Spleen (tissue), 11 donors: ENCODE measurements at regions not wholly inside any gene's neighbourhood (a gene's known extent, or its start where the extent isn't known, plus 50 kb on each side); places are given as distances from the start of the nearest gene placed in this dataset.

Experiments used
- DNase-seq: peaks from one replicate; pipeline ENCODE4 v3.0.0-alpha.2; 2020
- H3K27ac ChIP-seq, 8 donors: fragments of 200-600 bp; sonication (generic) in 7 of 8; 1 replicate in 4 of 8; 2 replicates in 4 of 8; pipeline versions ENCODE4 v1.5.0 to v1.8.0; 2016 to 2021; ENCODE audit warnings: inconsistent platforms in 4 of 8, mild to moderate bottlenecking in 4 of 8, moderate library complexity in 1 of 8
- H3K27me3 ChIP-seq, 7 donors: fragments of 200-600 bp; sonication (generic) in 6 of 7; replicated peaks in 1 of 7; 1 replicate in 4 of 7; 2 replicates in 3 of 7; pipeline versions ENCODE4 v1.5.0 to v1.8.0; 2016 to 2021; ENCODE audit warnings: inconsistent platforms in 3 of 7, mild to moderate bottlenecking in 1 of 7
- H3K36me3 ChIP-seq, 6 donors: fragments of 200-600 bp; sonication (generic) in 5 of 6; 1 replicate in 4 of 6; 2 replicates in 2 of 6; pipeline versions ENCODE4 v1.5.0 to v1.8.0; 2016 to 2021; ENCODE audit warnings: inconsistent platforms in 2 of 6
- H3K4me1 ChIP-seq, 6 donors: fragments of 200-600 bp; sonication (generic) in 5 of 6; 1 replicate in 3 of 6; 2 replicates in 3 of 6; pipeline versions ENCODE4 v1.5.0 to v1.8.0; 2016 to 2021; ENCODE audit warnings: inconsistent platforms in 3 of 6
- H3K4me3 ChIP-seq, 8 donors: fragments of 200-600 bp; sonication (generic) in 7 of 8; 1 replicate in 4 of 8; 2 replicates in 4 of 8; pipeline versions ENCODE4 v1.5.0 to v1.8.0; 2016 to 2021; ENCODE audit warnings: inconsistent platforms in 4 of 8, mild to moderate bottlenecking in 4 of 8, moderate library complexity in 2 of 8
- H3K9me3 ChIP-seq, 8 donors: fragments of 200-600 bp; sonication (generic) in 7 of 8; 1 replicate in 4 of 8; 2 replicates in 4 of 8; pipeline versions ENCODE4 v1.5.0 to v1.8.0; 2016 to 2021; ENCODE audit warnings: inconsistent platforms in 4 of 8
- POLR2A ChIP-seq, 3 donors: fragments of 450-650 bp; IDR thresholded peaks; one replicate each; pipeline ENCODE4 v1.5.1; 2017; ENCODE audit warnings: antibody characterized with exemption in 3 of 3, mild to moderate bottlenecking in 1 of 3
- POLR2AphosphoS5 ChIP-seq, 3 donors: sonication (generic); formaldehyde crosslinking; IDR thresholded peaks; one replicate each; pipeline ENCODE4 v1.5.1; 2017; ENCODE audit warnings: antibody characterized with exemption in 3 of 3
- WGBS, 5 donors: extraction: QIAGEN DNeasy Blood & Tissue Kit in 3 of 5; methylation state at CpG; one replicate each; pipeline versions ENCODE4 v1.1.5 to v1.1.7; 2013 to 2018; 5-methylcytosine and 5-hydroxymethylcytosine counted together
- intact Hi-C: fragments of 100-400 bp; cut with DNase I; formaldehyde crosslinking; loops from one replicate; pipeline ENCODE4 v1.15.0; 2023; ENCODE audit warnings: low total_unique reads
- TF ChIP-seq, protein P1 (sequence below), 11 experiments: fragments of 200-600 bp in 7 of 11; fragments of 450-650 bp in 4 of 11; sonication (generic) in 4 of 11; IDR thresholded peaks in 8 of 11; conservative IDR thresholded peaks in 3 of 11; 1 replicate in 7 of 11; 2 replicates in 4 of 11; pipeline versions ENCODE4 v1.4.0 to v1.8.0; 2016 to 2021; ENCODE audit warnings: antibody characterized with exemption in 11 of 11, inconsistent platforms in 4 of 11, mild to moderate bottlenecking in 1 of 11
- donor health status: healthy with polysubstance abuse.
- donor health status: DM: no; HTN: no; CAD: no; lungs with moderate emphysema.
- donor health status: DM: no; HTN: no; CAD: no.
- donor health status: Bipolar disorder and iron deficiency.
- donor health status: healthy.
- donor health status: DM: no; HTN: no; CAD: no.
- donor health status: DM: yes; HTN: yes; CAD: no.

GRCh38 chr2:67841711-67842110 lies 221.1 kb downstream of the C1D start:
- DNase-seq: no peak
- H3K4me1 ChIP-seq: peaks cover 0 to 5% (median 0%) of the 10 kb centered on the region in 6 donors
- intact Hi-C loops: loop anchor here (10.0 kb wide), 1 partner anchor 1417 kb away; no protein-coding TSS in a partner anchor
- 61 to 76% (median 68%) methylated on average over 2 of the region's 2 CpGs for WGBS, 5 donors
- no peak overlapping the region for H3K27ac ChIP-seq
- H3K9me3 ChIP-seq: no peaks in the 10 kb centered on the region
- no peaks in the 10 kb centered on the region for H3K36me3 ChIP-seq
- TF ChIP-seq, protein P1, sequence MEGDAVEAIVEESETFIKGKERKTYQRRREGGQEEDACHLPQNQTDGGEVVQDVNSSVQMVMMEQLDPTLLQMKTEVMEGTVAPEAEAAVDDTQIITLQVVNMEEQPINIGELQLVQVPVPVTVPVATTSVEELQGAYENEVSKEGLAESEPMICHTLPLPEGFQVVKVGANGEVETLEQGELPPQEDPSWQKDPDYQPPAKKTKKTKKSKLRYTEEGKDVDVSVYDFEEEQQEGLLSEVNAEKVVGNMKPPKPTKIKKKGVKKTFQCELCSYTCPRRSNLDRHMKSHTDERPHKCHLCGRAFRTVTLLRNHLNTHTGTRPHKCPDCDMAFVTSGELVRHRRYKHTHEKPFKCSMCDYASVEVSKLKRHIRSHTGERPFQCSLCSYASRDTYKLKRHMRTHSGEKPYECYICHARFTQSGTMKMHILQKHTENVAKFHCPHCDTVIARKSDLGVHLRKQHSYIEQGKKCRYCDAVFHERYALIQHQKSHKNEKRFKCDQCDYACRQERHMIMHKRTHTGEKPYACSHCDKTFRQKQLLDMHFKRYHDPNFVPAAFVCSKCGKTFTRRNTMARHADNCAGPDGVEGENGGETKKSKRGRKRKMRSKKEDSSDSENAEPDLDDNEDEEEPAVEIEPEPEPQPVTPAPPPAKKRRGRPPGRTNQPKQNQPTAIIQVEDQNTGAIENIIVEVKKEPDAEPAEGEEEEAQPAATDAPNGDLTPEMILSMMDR (IDR thresholded peaks at IDR 0.05 in 8 of 11, conservative IDR thresholded peaks at IDR 0.05 in 3 of 11): no peak
- TF ChIP-seq POLR2A (IDR thresholded peaks at IDR 0.05) (no peak), POLR2AphosphoS5 (IDR thresholded peaks at IDR 0.05) (no peak)
- no peak overlapping the region for H3K4me3 ChIP-seq
- H3K27me3 ChIP-seq: peaks cover 0 to 22% (median 2%) of the 10 kb centered on the region in 7 donors

DNA sequence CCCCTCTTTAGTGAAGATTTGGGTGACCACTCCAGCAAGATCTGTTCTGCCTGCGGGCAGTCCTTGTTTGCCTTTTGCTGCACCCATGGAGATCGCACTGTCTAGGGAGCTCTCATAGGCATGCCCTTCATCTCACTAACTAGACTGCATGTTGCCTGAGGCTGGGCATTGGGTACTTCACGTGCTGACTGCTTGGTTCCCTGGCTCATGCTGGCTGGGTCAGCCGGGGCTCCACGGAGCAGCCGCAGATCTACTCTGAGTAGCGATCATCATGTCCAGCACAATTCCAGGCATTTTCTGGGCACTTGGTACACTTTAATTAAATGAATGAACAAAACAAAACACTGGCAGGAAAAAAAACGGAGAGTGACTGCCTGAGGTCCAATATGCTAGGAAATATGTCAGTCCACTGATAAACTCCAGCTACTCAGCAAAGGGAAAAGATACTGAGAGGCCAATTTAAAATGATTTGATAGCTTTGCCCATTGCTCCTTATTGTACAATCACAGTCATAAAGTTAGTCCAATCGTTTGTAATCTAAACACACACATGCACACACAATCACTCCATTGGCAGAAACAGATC lies 220.3 kb downstream of the C1D start:
- no peak for DNase-seq
- Histone ChIP-seq H3K4me1 (peaks cover 0 to 5% (median 0%) of the 10 kb centered on the region in 6 donors), H3K9me3 (no peaks in the 10 kb centered on the region), H3K27ac (no peak overlapping the region), H3K4me3 (no peak overlapping the region), H3K36me3 (no peaks in the 10 kb centered on the region), H3K27me3 (peaks cover 0 to 25% (median 5%) of the 10 kb centered on the region in 7 donors)
- 73 to 88% (median 81%) methylated on average over 9 of the region's 9 CpGs for WGBS, 5 donors
- intact Hi-C loops: loop anchor here (10.0 kb wide), 1 partner anchor 1418 kb away; no protein-coding TSS in a partner anchor
- TF ChIP-seq POLR2AphosphoS5 (IDR thresholded peaks at IDR 0.05): no peak
- TF ChIP-seq, protein P1 (IDR thresholded peaks at IDR 0.05 in 8 of 11, conservative IDR thresholded peaks at IDR 0.05 in 3 of 11): no peak
- no peak for TF ChIP-seq POLR2A (IDR thresholded peaks at IDR 0.05)

- Histone ChIP-seq H3K4me1 (peaks cover 0 to 5% (median 0%) of the 10 kb centered on the region in 6 donors), H3K36me3 (no peaks in the 10 kb centered on the region), H3K4me3 (no peak overlapping the region), H3K9me3 (no peaks in the 10 kb centered on the region), H3K27me3 (peaks cover 0 to 28% (median 5%) of the 10 kb centered on the region in 7 donors), H3K27ac (no peak overlapping the region)
- 33 to 71% (median 60%) methylated on average over 1 of the region's 1 CpG for WGBS, 5 donors
- intact Hi-C loops: loop anchor here (10.0 kb wide), 1 partner anchor 1419 kb away; no protein-coding TSS in a partner anchor
- no peak for DNase-seq
- TF ChIP-seq POLR2AphosphoS5 (IDR thresholded peaks at IDR 0.05) (no peak), POLR2A (IDR thresholded peaks at IDR 0.05) (no peak)
- TF ChIP-seq, protein P1 (IDR thresholded peaks at IDR 0.05 in 8 of 11, conservative IDR thresholded peaks at IDR 0.05 in 3 of 11): no peak
These were observed 218.7 kb downstream of the C1D start for GRCh38 chr2:67844024-67844540.

- Histone ChIP-seq H3K27ac (no peak overlapping the region), H3K4me3 (no peak overlapping the region), H3K9me3 (no peaks in the 10 kb centered on the region), H3K36me3 (no peaks in the 10 kb centered on the region), H3K27me3 (peaks cover 0 to 32% (median 5%) of the 10 kb centered on the region in 7 donors), H3K4me1 (peaks cover 0 to 5% (median 0%) of the 10 kb centered on the region in 6 donors)
- 81 to 85% (median 82%) methylated on average over 8 of the region's 8 CpGs for WGBS, 5 donors
- intact Hi-C loops: loop anchor here (10.0 kb wide), 1 partner anchor 1421 kb away; no protein-coding TSS in a partner anchor
- no peak for TF ChIP-seq POLR2AphosphoS5 (IDR thresholded peaks at IDR 0.05)
- TF ChIP-seq, protein P1 (IDR thresholded peaks at IDR 0.05 in 8 of 11, conservative IDR thresholded peaks at IDR 0.05 in 3 of 11): no peak
- no peak for TF ChIP-seq POLR2A (IDR thresholded peaks at IDR 0.05)
- no peak for DNase-seq
These were observed 217.0 kb downstream of the C1D start for GRCh38 chr2:67845621-67846369.
